HCT116 (cell line): ENCODE measurements at regions not wholly inside any gene's neighbourhood (a gene's known extent, or its start where the extent isn't known, plus 50 kb on each side); places are given as distances from the start of the nearest gene placed in this dataset.

Source experiments
- ATAC-seq: fragments of 200-7000 bp; cut with Tn5 transposase; 2 replicates; pipeline ENCODE4 v1.9.1; 2020; ENCODE audit warnings: mild to moderate bottlenecking, moderate library complexity
- BruUV-seq: library from RNA; stranded (reverse); fragments of 400-500 nt; replicated peaks from 2 replicates; lab custom pipeline; 2021; lab: Mats Ljungman, UMichigan
- CTCF ChIA-PET: fragments of 300-600 bp; sonication (Branson Sonifier 250); formaldehyde crosslinking; loops from one replicate; lab custom pipeline; 2021; ENCODE audit warnings: antibody characterized with exemption; lab: Charles Lee
- POLR2A ChIA-PET: fragments of 300-600, 350-600 bp; sonication (Branson Sonifier 250); formaldehyde crosslinking; loops from one replicate; lab custom pipeline; 2021; ENCODE audit warnings: antibody characterized with exemption; lab: Charles Lee
- RAD21 ChIA-PET, 2 experiments: fragments of 300-600 bp; sonication (Branson Sonifier 250); formaldehyde crosslinking; loops; one replicate each; lab custom pipeline; 2023; ENCODE audit warnings: low total read pairs in 2 of 2; ENCODE audit not compliant: uncharacterized antibody in 2 of 2, unreplicated experiment in 2 of 2, low non-redundant PET in 1 of 2; lab: Charles Lee
- DNase-seq: peaks from one replicate; pipeline ENCODE4 v3.0.0-alpha.2; 2010; ENCODE audit warnings: low read depth, low spot score
- H2AFZ ChIP-seq: fragments of 200-600 bp; shearing (Covaris generic), sonication (generic); 2 replicates; pipeline ENCODE4 v1.6.1; 2017; ENCODE audit warnings: low read depth, mixed run types, mixed read lengths, antibody characterized with exemption, low read length; ENCODE audit not compliant: poor library complexity, severe bottlenecking
- H3K27ac ChIP-seq: 2 replicates; pipeline ENCODE4 v1.5.1; 2012; ENCODE audit warnings: low read depth, low read length
- H3K27me3 ChIP-seq: fragments of 200-600 bp; sonication (generic); 2 replicates; pipeline ENCODE4 v1.6.1; 2016; ENCODE audit warnings: mixed run types, low read length, mixed read lengths; ENCODE audit not compliant: insufficient read depth
- H3K36me3 ChIP-seq, 2 experiments: fragments of 200-500 bp in 1 of 2; fragments of 200-600 bp in 1 of 2; sonication (Bioruptor generic) in 1 of 2; sonication (generic) in 1 of 2; 2 replicates each; pipeline versions ENCODE4 v1.5.1 to v1.6.1; 2014 to 2016; ENCODE audit warnings: low read length in 2 of 2, inconsistent platforms in 1 of 2, mixed read lengths in 1 of 2, mixed run types in 1 of 2; ENCODE audit not compliant: insufficient read depth in 2 of 2, control insufficient read depth in 1 of 2
- H3K4me1 ChIP-seq, 2 experiments: fragments of 200-600 bp in 1 of 2; sonication (generic) in 1 of 2; 2 replicates each; pipeline versions ENCODE4 v1.5.1 to v1.6.1; 2012 to 2017; ENCODE audit warnings: low read length in 2 of 2, inconsistent platforms in 1 of 2, mild to moderate bottlenecking in 1 of 2, mixed read lengths in 1 of 2, mixed run types in 1 of 2, moderate library complexity in 1 of 2; ENCODE audit not compliant: insufficient read depth in 2 of 2, control insufficient read depth in 1 of 2
- H3K4me2 ChIP-seq: fragments of 200-600 bp; sonication (generic); 2 replicates; pipeline ENCODE4 v1.6.1; 2017; ENCODE audit warnings: mixed run types, low read length, mixed read lengths
- H3K4me3 ChIP-seq, 2 experiments: fragments of 200-600 bp in 1 of 2; sonication (generic) in 1 of 2; replicated peaks in 1 of 2; 2 replicates each; pipeline ENCODE4 v1.5.1; 2011 to 2016; ENCODE audit warnings: low read length in 2 of 2, control low read depth in 1 of 2, low read depth in 1 of 2, mild to moderate bottlenecking in 1 of 2, mixed read lengths in 1 of 2, mixed run types in 1 of 2
- H3K79me2 ChIP-seq: fragments of 200-600 bp; sonication (generic); 2 replicates; pipeline ENCODE4 v1.6.1; 2017; ENCODE audit warnings: mild to moderate bottlenecking, mixed run types, low read length, moderate library complexity, mixed read lengths; ENCODE audit not compliant: insufficient read depth
- H3K9ac ChIP-seq: fragments of 200-600 bp; sonication (generic); 2 replicates; pipeline ENCODE4 v1.6.1; 2016; ENCODE audit warnings: low read length, mixed read lengths
- H3K9me2 ChIP-seq: fragments of 200-600 bp; sonication (generic), shearing (Covaris generic); 2 replicates; pipeline ENCODE4 v1.6.1; 2017; ENCODE audit warnings: mixed run types, mild to moderate bottlenecking, moderate library complexity; ENCODE audit not compliant: insufficient read depth
- H3K9me3 ChIP-seq, 2 experiments: fragments of 200-500 bp in 1 of 2; fragments of 200-600 bp in 1 of 2; sonication (Bioruptor generic) in 1 of 2; sonication (generic) in 1 of 2; 2 replicates each; pipeline ENCODE4 v1.6.1; 2014 to 2017; ENCODE audit warnings: low read length in 2 of 2, mixed read lengths in 2 of 2, inconsistent platforms in 1 of 2, low read depth in 1 of 2, mild to moderate bottlenecking in 1 of 2, mixed run types in 1 of 2, moderate library complexity in 1 of 2; ENCODE audit not compliant: control insufficient read depth in 1 of 2, insufficient read depth in 1 of 2
- H4K20me1 ChIP-seq: fragments of 200-600 bp; sonication (generic), shearing (Covaris generic); 2 replicates; pipeline ENCODE4 v1.6.1; 2017; ENCODE audit warnings: mixed run types, mild to moderate bottlenecking, moderate library complexity; ENCODE audit not compliant: insufficient read depth
- ATF3 ChIP-seq: IDR thresholded peaks from 2 replicates; pipeline ENCODE4 v1.6.1; 2012
- CBX3 ChIP-seq: IDR thresholded peaks from 2 replicates; pipeline ENCODE4 v1.6.1; 2012; ENCODE audit warnings: low read depth
- CEBPB ChIP-seq: IDR thresholded peaks from 2 replicates; pipeline ENCODE4 v1.6.1; 2012; ENCODE audit warnings: low read depth
- EGR1 ChIP-seq: IDR thresholded peaks from 2 replicates; pipeline ENCODE4 v1.6.1; 2012; ENCODE audit warnings: low read depth
- EZH2 ChIP-seq: fragments of 200-600 bp; sonication (generic); IDR thresholded peaks from 2 replicates; pipeline ENCODE4 v1.6.1; 2017; ENCODE audit warnings: antibody characterized with exemption, mixed run types
- POLR2A ChIP-seq: IDR thresholded peaks from 2 replicates; pipeline ENCODE4 v1.7.0; 2011; ENCODE audit warnings: borderline replicate concordance; ENCODE audit not compliant: insufficient read depth, insufficient read length; ENCODE audit errors: extremely low read depth
- POLR2AphosphoS5 ChIP-seq: IDR thresholded peaks from 2 replicates; pipeline ENCODE4 v1.6.1; 2011; ENCODE audit warnings: mild to moderate bottlenecking, low read depth, low read length, moderate library complexity
- SRF ChIP-seq: IDR thresholded peaks from 2 replicates; pipeline ENCODE4 v1.6.1; 2012; ENCODE audit warnings: low read depth
- ZNF274 ChIP-seq: fragments of 200-500 bp; sonication (Bioruptor generic); IDR thresholded peaks from 2 replicates; pipeline ENCODE4 v1.6.1; 2014; ENCODE audit warnings: mild to moderate bottlenecking, low read depth, low read length, inconsistent platforms
- intact Hi-C: fragments of 100-400 bp; cut with micrococcal nuclease; formaldehyde crosslinking; loops from 2 replicates; pipeline ENCODE4 v1.10.0; 2022
- TF ChIP-seq, protein P1 (sequence below): IDR thresholded peaks from 2 replicates; pipeline ENCODE4 v1.6.1; 2011; ENCODE audit warnings: mild to moderate bottlenecking, low read length, moderate library complexity; ENCODE audit not compliant: insufficient replicate concordance; ENCODE audit errors: extremely low read depth

DNA sequence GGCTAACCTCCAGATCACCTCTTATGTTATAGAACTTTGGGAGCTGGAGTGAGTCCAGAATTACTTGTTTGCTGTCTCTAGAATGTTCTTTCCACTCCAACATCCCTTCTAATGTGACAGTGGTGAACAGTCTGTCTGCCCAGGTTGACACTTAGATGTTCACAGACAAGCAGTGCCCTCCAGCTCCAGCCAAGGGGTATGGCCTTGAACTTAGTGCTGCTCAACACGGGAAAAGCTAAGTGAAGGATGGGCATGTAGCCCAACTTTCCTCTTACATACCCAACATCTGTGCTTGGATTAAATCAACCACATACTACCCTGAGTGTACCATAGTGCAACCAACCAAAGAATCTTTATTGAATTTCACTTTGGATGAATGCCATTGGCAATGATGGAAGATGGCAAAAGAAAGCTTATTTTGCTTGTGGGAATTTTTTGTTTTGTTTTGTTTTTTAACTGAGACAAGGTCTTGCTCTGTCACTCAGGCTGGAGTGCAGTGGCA is 201.2 kb downstream of the NXNL2 start:
- no peak overlapping the region for H3K4me3 ChIP-seq
- TF ChIP-seq POLR2A (no peak), CBX3 (no peak), EGR1 (no peak), CEBPB (no peak), ZNF274 (no peak), EZH2 (no peak), SRF (no peak), POLR2AphosphoS5 (no peak), ATF3 (no peak)
- TF ChIP-seq, protein P1, sequence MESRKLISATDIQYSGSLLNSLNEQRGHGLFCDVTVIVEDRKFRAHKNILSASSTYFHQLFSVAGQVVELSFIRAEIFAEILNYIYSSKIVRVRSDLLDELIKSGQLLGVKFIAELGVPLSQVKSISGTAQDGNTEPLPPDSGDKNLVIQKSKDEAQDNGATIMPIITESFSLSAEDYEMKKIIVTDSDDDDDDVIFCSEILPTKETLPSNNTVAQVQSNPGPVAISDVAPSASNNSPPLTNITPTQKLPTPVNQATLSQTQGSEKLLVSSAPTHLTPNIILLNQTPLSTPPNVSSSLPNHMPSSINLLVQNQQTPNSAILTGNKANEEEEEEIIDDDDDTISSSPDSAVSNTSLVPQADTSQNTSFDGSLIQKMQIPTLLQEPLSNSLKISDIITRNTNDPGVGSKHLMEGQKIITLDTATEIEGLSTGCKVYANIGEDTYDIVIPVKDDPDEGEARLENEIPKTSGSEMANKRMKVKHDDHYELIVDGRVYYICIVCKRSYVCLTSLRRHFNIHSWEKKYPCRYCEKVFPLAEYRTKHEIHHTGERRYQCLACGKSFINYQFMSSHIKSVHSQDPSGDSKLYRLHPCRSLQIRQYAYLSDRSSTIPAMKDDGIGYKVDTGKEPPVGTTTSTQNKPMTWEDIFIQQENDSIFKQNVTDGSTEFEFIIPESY, result no peak
- TF ChIP-seq, all 23 proteins: peak for 0
- Histone ChIP-seq H3K9me2 (no peaks in the 10 kb centered on the region), H3K36me3 (no peaks in the 10 kb centered on the region), H3K9me3 (no peaks in the 10 kb centered on the region), H3K4me1 (no peaks in the 10 kb centered on the region), H3K79me2 (no peaks in the 10 kb centered on the region), H3K9ac (no peak overlapping the region), H3K27me3 (peaks cover 20% of the 10 kb centered on the region), H2AFZ (no peak overlapping the region), H3K4me2 (no peak overlapping the region), H4K20me1 (no peaks in the 10 kb centered on the region), H3K27ac (no peak overlapping the region)
- no peak for ATAC-seq
- intact Hi-C loops, result no loop called here
- ChIA-PET RAD21 (no interaction called here), POLR2A (no interaction called here), CTCF (interaction anchor here (1.6 kb wide), 1 partner anchor 543 kb away, joined by 4 read pairs; no protein-coding TSS in a partner anchor)
- DNase-seq, result no peak
- no TSS peak for BruUV-seq
